ENCODE measurements at regions not wholly inside any gene's neighbourhood (a gene's known extent, or its start where the extent isn't known, plus 50 kb on each side); places are given as distances from the start of the nearest gene placed in this dataset.
"Not testable (repeated sequence)": the region's sequence is repeated elsewhere in the genome, so short reads cannot be mapped to it uniquely, and the experiment has no call there.

DNA sequence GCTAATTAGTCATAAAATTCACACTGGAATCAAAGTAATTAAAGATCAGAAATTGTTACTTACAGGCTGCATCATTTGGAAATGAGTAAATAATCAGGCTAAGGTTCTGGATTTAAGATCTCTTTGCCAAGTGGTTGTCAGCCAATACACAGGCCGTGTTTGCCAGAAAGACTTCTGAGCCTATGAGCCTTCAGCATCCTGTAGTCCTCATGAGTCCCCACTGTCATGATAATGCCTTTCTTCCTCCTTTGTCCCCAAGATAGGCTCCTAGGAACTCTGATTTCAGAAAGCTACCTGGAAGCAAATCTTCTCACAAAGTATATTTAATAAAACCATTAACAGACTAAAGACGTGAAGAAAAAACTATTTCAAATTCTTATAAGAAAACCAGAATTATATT is 810.5 kb downstream of the DNAH5 start:
- DNase-seq (ENCODE audit: low spot score in 2 of 2), result no peak
- Histone ChIP-seq H3K27ac (no peak overlapping the region), H3K9me3 (peaks cover 3% of the 10 kb centered on the region), H3K4me3 (no peak overlapping the region), H3K4me1 (no peaks in the 10 kb centered on the region), H3K36me3 (no peaks in the 10 kb centered on the region), H3K27me3 (no peaks in the 10 kb centered on the region)
- 84% methylated on average over 2 of the region's 2 CpGs for WGBS
- TF ChIP-seq, protein P1, sequence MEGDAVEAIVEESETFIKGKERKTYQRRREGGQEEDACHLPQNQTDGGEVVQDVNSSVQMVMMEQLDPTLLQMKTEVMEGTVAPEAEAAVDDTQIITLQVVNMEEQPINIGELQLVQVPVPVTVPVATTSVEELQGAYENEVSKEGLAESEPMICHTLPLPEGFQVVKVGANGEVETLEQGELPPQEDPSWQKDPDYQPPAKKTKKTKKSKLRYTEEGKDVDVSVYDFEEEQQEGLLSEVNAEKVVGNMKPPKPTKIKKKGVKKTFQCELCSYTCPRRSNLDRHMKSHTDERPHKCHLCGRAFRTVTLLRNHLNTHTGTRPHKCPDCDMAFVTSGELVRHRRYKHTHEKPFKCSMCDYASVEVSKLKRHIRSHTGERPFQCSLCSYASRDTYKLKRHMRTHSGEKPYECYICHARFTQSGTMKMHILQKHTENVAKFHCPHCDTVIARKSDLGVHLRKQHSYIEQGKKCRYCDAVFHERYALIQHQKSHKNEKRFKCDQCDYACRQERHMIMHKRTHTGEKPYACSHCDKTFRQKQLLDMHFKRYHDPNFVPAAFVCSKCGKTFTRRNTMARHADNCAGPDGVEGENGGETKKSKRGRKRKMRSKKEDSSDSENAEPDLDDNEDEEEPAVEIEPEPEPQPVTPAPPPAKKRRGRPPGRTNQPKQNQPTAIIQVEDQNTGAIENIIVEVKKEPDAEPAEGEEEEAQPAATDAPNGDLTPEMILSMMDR (IDR thresholded peaks at IDR 0.05), result no peak
- TF ChIP-seq EP300 (IDR thresholded peaks at IDR 0.05) (no peak), POLR2AphosphoS5 (IDR thresholded peaks at IDR 0.05) (no peak), POLR2A (IDR thresholded peaks at IDR 0.05) (no peak)

DNA sequence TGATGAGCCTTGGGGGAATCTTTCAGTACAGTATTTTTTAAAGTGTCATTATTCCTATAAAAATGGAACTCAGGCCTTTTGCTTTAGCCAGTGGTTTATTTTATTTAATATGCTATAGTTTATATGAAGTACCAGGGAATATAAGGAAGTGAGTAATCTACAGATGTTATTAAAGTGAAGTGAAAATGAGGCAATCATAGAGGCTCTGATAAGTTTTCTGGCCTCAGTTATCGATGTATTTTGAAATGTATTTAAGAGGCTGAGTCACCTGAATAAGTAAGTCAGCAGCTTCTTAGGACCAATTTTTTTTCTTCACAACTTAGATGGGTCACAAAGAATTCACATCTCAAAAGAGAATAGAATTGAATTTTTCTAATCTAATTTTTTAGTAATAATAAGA is 829.0 kb downstream of the DNAH5 start:
- 88% methylated on average over 1 of the region's 1 CpG for WGBS
- Histone ChIP-seq H3K27me3 (no peaks in the 10 kb centered on the region), H3K36me3 (no peaks in the 10 kb centered on the region), H3K4me1 (no peaks in the 10 kb centered on the region), H3K4me3 (no peak overlapping the region), H3K9me3 (no peaks in the 10 kb centered on the region), H3K27ac (no peak overlapping the region)
- DNase-seq (ENCODE audit: low spot score in 2 of 2), result no peak
- TF ChIP-seq POLR2A (IDR thresholded peaks at IDR 0.05) (no peak), EP300 (IDR thresholded peaks at IDR 0.05) (no peak), POLR2AphosphoS5 (IDR thresholded peaks at IDR 0.05) (no peak)
- TF ChIP-seq, protein P1 (IDR thresholded peaks at IDR 0.05), result no peak

DNA sequence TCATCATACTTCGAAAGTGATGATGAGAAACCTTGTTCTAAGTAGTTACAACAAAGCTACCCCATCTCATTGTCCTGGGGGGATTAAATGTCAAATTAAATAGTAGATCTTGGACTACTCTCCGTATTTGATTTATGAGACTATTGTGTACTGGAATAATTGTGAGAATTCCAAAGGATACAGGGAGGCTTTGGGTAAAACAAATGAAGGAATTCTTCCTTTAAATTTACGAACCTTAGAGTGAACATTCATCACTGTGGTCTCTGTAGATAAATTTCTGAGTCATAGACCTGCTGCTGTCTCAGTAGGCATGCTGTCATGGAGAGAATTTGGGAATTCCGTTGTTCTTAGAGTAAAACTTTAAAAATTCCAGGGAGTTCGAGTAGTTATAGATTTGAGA is 836.2 kb downstream of the DNAH5 start:
- no peak for DNase-seq (ENCODE audit: low spot score in 2 of 2)
- no peak for TF ChIP-seq POLR2A (IDR thresholded peaks at IDR 0.05)
- TF ChIP-seq, protein P1 (IDR thresholded peaks at IDR 0.05), result no peak
- no peak for TF ChIP-seq POLR2AphosphoS5 (IDR thresholded peaks at IDR 0.05)
- TF ChIP-seq EP300 (IDR thresholded peaks at IDR 0.05), result no peak
- Histone ChIP-seq H3K4me3 (no peak overlapping the region), H3K27ac (no peak overlapping the region), H3K36me3 (no peaks in the 10 kb centered on the region), H3K4me1 (no peaks in the 10 kb centered on the region), H3K27me3 (no peaks in the 10 kb centered on the region), H3K9me3 (no peaks in the 10 kb centered on the region)
- 47% methylated on average over 5 of the region's 5 CpGs for WGBS

DNA sequence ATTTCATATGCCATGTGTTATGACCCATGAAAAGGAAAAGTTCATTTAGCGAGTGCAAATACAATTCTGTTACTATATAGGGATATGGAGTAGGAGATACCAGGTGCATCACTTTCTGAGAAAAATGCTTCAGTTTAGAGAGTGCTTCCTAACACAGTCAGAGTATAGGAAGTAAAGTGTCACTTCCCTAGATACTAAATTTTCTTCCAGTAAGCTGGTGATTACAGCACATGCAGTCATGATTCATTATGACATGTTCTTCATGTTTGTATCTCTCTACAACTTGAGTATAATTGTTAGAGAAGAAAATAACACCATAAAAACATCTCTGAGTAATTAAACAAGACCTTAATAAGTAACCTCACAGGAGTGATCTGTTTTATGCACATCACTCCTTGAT is 837.0 kb downstream of the DNAH5 start:
- no peak for DNase-seq (ENCODE audit: low spot score in 2 of 2)
- Histone ChIP-seq H3K27me3 (no peaks in the 10 kb centered on the region), H3K27ac (no peak overlapping the region), H3K4me3 (no peak overlapping the region), H3K4me1 (no peaks in the 10 kb centered on the region), H3K36me3 (no peaks in the 10 kb centered on the region), H3K9me3 (no peaks in the 10 kb centered on the region)
- 69% methylated on average over 1 of the region's 1 CpG for WGBS
- TF ChIP-seq, protein P1 (IDR thresholded peaks at IDR 0.05), result no peak
- TF ChIP-seq EP300 (IDR thresholded peaks at IDR 0.05) (no peak), POLR2A (IDR thresholded peaks at IDR 0.05) (no peak), POLR2AphosphoS5 (IDR thresholded peaks at IDR 0.05) (no peak)

DNA sequence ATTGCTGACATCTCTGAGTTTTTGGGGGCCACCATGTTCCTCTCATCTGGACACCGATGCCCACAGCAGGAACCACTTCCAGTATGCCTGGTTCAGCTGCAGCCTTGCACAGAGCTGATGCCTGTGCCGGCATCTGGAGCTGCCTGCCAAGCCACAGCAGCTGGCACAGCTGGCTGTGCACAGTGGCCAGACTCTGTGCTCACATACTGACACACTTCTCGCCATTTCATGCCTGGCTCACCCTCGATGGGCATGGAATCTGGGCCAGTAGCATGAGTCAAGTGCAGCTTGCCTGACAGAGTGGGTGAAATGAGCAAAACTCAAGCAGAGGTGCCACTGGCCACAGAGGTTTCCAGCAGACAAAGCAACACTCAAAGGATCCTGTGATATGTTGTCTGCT is 863.4 kb downstream of the DNAH5 start:
- Histone ChIP-seq H3K4me1 (no peaks in the 10 kb centered on the region), H3K4me3 (no peak overlapping the region), H3K9me3 (no peaks in the 10 kb centered on the region), H3K27ac (no peak overlapping the region), H3K36me3 (no peaks in the 10 kb centered on the region), H3K27me3 (no peaks in the 10 kb centered on the region)
- DNase-seq (ENCODE audit: low spot score in 2 of 2), result no peak
- TF ChIP-seq POLR2AphosphoS5 (IDR thresholded peaks at IDR 0.05) (no peak), POLR2A (IDR thresholded peaks at IDR 0.05) (no peak), EP300 (IDR thresholded peaks at IDR 0.05) (no peak)
- TF ChIP-seq, protein P1 (IDR thresholded peaks at IDR 0.05), result no peak
- 59% methylated on average over 2 of the region's 4 CpGs for WGBS

DNA sequence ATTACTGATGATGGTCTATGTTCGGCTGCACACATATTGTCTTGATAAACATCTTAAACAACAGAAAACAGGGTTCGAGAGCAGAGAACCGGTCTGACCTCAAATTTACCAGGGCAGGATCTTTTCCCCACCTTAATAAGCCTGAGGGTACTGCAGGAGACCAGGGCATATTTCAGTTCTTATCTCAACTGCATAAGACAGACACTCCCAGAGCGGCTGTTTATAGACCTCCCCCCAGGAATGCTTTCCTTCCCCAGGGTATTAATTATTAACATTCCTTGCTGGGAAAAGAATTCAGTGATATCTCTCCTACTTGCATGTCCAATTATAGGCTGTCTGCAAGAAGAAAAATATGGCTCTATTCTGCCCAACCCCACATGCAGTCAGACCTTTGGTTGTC is 871.6 kb downstream of the DNAH5 start:
- DNase-seq (ENCODE audit: low spot score in 2 of 2); H3K4me3 ChIP-seq; H3K36me3 ChIP-seq; H3K4me1 ChIP-seq; H3K27ac ChIP-seq; H3K27me3 ChIP-seq: not testable (repeated sequence)
- WGBS, result 88% methylated on average over 4 of the region's 4 CpGs
- H3K9me3 ChIP-seq, result peaks cover 18% of the 10 kb centered on the region
